IPS-18c (cell line): ENCODE measurements at regions not wholly inside any gene's neighbourhood (a gene's known extent, or its start where the extent isn't known, plus 50 kb on each side); places are given as distances from the start of the nearest gene placed in this dataset.
"Not testable (repeated sequence)": the region's sequence is repeated elsewhere in the genome, so short reads cannot be mapped to it uniquely, and the experiment has no call there.

Source experiments
- H3K4me3 ChIP-seq: 2 replicates; pipeline ENCODE4 v1.7.0; 2013; ENCODE audit warnings: low read depth, mild to moderate bottlenecking, low read length, moderate library complexity; ENCODE audit not compliant: insufficient read depth
- H3K9me3 ChIP-seq: one replicate; pipeline ENCODE4 v1.6.1; 2013; ENCODE audit warnings: mild to moderate bottlenecking, low read length, moderate library complexity; ENCODE audit not compliant: control insufficient read depth, insufficient read depth

DNA sequence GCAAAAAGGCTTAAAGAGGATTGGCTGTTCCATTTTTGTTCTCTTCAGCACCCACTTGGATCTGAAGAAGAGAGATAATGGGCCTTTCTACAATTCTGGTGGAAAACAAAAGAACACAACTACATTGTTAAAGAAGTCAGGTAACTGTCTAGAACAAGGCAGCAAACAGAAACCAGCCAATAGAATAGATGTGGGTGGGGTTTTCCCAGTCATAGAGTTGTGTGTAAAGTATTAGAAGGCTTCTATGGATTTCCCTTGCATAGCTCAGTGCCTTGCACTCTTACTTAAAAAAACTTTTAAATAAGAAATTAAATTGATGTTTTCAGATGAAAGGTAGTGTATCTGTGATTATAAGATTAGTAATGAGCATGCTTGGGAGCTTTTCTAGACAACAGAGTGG, 462.7 kb upstream of the ATP11B start:
- no peak overlapping the region for H3K4me3 ChIP-seq
- no peaks in the 10 kb centered on the region for H3K9me3 ChIP-seq

DNA sequence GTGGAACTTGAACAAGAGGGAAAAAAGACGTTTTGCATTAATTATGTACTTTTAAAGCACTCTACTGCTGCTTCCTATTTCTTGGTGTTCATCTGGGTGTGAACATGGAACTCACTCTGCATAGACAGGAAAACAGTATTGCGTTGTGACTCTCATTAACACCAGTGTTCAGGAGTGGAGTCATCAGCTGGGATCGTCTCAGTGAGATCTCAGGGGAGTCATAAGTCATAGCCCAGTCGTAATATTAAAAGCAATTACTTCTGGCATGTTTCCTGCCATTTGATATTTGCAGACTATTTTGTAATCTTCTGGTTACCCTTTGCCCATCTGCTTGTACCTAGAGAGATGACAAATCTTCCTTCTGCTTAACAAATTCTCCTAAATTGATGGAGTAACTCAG, 462.0 kb upstream of the ATP11B start:
- H3K4me3 ChIP-seq, result no peak overlapping the region
- H3K9me3 ChIP-seq, result no peaks in the 10 kb centered on the region

DNA sequence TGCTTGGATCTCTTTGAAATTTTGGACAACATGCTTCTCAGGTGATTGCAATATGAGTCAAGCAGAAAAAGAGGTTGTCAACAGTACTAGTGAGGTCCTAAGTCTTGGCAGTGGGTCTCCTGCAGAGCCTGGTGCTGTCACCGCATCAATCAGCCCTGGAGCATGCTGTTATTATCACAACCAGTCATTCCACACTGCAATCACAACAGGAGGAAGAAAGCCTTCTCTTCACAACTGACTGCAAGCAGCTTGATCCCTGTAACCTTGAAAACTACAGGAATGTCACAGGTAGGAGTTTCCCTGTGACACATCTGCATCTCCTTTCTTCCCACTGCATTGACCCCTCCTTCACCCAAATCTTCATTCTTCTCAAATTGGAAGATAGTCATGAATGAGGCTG, 451.1 kb upstream of the ATP11B start:
- H3K9me3 ChIP-seq, result no peaks in the 10 kb centered on the region
- no peak overlapping the region for H3K4me3 ChIP-seq

DNA sequence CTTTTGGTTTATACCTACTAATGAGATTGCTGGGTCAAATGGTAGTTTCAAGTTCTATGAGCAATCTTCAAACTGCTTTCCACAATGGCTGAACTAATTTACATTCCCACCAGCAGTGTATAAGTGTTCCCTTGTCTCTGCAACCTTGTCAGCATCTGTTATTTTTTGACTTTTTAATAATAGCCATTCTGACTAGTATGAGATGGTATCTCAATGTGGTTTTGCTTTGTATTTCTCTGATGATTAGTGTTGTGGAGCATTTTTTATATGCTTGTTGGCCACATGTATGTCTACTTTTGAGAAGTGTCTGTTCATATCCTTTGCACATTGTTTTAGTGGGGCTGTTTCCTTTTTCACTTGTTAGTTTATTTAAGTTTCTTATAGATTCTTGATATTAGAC, 449.3 kb upstream of the ATP11B start:
- not testable (repeated sequence) for H3K4me3 ChIP-seq, H3K9me3 ChIP-seq

DNA sequence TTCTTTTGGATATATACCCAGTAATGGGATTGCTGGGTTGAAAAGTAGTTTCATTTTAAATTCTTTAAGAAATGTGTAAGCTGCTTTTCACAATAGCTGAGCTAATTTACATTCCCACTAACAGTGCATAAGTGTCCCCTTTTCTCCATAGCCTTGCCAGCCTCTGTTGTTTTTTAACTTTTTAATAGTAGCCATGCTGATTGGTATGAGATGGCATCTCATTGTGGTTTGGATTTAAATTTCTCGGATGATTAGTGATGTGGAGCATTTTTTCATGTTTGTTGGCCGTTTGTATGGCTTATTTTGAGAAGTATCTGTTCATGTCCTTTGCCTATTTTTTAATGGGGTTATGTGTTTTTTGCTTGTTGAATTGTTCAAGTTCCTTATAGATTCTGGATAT, 444.3 kb upstream of the ATP11B start:
- H3K4me3 ChIP-seq, result no peak overlapping the region
- H3K9me3 ChIP-seq, result no peaks in the 10 kb centered on the region

DNA sequence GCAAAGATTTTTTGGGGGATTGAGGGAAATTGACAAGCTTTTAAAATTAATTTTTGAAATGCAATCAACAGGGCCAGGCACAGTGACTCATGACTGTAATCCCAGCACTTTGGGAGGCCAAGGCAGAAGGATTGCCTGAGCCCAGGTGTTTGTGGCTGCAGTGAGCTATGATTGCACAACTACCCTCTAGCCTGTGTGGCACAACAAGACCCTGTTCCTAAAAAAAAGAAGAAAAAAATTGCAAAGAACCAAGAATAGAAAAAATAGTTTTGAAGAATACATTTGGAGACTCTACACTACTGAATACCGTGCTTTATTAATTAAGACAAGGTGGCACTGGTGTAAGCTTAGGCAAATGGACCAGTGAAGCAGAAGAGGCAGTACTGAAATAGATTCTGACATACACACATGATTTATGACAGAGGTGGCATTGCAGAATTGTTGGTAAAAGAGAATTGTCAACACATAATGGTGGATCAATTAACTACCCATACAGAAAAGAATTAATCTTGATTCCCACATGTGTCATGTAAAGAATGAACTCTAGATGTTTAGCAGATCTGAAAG, 443.3 kb upstream of the ATP11B start:
- Histone ChIP-seq H3K4me3 (no peak overlapping the region), H3K9me3 (no peaks in the 10 kb centered on the region)

DNA sequence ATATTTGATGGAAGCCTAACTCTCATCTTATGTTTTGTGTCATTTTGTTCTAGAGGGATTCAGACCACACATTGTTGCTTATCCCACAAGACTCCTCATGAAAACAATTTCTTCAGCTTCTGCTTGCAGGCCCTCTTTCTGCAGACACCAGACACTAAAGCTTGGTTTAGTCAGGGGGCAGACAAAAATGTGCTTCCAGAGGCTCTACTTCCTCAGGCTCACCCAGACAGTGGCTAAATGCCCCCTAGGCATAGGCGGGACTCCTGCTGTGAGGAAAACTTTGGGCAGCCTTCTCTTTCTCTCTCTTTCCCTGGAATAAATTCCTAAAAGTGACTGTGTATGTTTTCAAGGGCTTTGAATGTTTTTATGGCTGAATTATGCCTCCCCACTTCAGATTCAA, 435.4 kb upstream of the ATP11B start:
- H3K4me3 ChIP-seq, result no peak overlapping the region
- no peaks in the 10 kb centered on the region for H3K9me3 ChIP-seq

DNA sequence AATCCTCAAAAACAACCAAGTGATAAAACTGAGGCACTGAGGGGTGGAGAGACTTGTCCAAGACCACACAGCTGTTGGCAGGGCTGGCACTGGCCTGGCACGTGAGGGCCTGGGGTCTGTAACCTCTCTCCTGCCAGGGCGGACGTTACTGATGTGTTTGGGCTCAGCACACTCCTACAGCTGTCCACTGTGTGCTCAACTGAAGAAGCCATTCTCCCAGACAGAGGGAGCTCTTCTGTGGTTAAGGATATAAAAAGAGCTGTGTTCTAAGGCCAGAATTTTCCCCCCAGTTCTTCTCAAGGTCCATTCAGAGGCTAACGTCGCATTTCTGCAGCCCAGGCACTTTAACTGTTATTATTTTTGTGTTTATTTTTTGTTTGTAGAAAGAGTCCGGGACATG, 429.0 kb upstream of the ATP11B start:
- H3K4me3 ChIP-seq, result no peak overlapping the region
- no peaks in the 10 kb centered on the region for H3K9me3 ChIP-seq

DNA sequence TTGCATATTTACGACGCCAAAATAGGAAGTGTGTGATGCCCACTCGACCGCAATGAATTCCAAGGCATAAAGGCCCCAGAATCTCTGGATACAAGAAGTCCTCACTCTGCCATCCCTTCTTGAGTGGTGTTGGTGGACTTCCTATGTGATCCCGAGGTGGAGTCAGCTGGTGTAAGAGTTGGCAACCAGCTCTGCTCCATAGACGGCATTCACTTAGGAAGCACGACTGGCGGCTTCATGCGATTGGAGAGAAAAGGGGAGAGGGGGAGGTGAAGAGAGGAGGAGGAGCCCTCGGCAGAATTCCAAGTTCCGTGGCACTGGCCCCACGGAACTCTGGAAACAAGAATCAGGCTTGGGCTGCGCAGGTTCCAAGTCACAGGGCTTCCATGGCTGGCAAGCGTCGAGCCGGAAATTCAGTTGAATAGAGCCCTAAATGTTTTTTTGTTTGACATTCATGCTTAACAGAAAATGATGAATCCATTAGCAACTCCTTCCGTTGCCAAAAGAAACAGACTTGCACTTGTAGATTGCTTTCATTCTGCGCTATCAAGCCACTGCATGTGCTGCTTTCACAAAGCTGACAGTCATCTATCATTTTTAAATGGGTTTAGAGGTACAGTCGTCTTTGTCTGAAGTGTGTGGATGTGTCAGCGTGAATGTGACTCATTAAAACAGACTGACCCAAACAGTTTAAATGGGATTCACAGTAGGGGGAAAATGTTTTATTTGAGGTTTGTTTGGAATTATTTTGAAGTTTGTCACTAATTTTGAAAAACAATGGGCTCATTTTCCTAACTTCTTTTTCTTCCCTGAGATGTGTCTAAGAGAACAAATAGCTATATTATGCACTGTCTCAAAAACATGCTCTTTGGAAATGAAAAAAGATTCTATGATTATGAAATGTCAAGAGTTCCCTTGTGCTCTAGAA, 428.3 kb upstream of the ATP11B start:
- Histone ChIP-seq H3K4me3 (no peak overlapping the region), H3K9me3 (no peaks in the 10 kb centered on the region)

DNA sequence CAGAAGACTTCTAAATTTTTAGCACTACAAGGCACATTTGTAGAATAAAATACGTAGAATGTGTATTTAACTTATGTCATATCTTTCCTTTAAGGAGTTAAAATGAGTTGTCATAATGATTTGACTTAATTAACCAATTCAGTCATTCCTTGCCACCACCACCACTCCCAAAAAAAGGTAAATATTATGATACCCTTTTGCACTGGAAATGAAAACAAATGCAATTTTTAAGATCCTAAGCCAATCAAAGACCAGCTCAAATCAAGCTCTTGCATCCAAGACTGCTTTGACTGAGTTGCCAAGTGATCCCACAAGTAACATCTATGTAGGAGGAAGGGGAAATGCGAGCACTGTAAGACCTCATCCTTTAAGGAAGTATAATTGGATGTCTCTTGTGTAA, 426.6 kb upstream of the ATP11B start:
- Histone ChIP-seq H3K9me3 (no peaks in the 10 kb centered on the region), H3K4me3 (no peak overlapping the region)

DNA sequence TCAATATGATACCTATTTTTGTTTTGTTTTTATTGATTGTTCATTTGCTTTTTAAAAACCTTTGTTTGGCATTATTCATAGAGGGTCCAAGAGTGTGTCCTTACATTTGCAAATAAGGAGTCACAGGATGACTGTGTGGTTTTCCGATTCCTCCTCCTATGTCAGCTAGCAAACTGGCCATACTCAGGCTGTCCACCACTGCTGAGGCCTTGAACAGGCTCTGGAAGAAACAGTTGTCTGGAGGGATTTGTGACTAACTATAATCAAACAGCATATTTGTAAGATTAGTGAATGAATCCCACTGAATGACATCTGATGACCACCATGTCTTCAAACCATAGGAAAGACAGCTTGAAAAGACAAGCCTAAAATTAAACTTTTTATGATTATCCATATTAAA, 423.4 kb upstream of the ATP11B start:
- H3K4me3 ChIP-seq, result no peak overlapping the region
- no peaks in the 10 kb centered on the region for H3K9me3 ChIP-seq

DNA sequence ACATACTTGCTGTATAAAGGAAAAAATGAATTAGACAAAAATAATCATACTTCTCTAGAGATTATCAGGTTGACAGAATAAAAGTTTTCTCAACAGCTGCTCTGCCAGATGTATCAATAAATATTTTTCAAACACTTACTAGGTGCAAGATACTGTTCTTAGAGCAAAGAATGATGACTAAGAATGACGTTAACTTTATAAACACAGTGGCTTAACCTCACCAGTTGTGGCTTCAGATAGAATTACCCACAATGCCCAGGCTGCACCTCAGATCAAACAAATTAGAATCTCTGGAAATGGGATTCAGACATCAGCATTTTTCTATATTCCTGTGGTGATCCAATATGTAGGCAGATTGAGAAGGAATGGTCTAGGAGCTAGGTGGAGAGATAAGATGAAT, 422.4 kb upstream of the ATP11B start:
- Histone ChIP-seq H3K9me3 (no peaks in the 10 kb centered on the region), H3K4me3 (no peak overlapping the region)

DNA sequence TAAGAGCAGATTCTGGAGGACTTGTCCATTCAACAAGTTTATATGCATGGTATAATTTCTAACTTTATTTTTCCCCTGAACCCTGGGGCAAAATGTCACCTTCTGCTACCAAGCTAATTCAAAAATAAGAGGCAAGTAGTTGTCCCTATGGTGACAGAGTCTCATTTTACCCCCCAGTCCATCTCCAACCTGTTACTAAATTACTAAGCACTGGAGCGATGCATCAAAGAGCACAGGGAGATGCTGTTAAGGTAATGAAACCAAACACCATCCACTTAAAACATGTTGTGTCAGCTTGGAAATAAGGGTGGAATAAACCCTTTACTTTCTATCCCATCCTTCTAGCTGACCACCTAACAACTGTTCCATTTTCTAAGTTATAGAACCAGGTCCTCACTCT, 417.4 kb upstream of the ATP11B start:
- no peaks in the 10 kb centered on the region for H3K9me3 ChIP-seq
- no peak overlapping the region for H3K4me3 ChIP-seq

DNA sequence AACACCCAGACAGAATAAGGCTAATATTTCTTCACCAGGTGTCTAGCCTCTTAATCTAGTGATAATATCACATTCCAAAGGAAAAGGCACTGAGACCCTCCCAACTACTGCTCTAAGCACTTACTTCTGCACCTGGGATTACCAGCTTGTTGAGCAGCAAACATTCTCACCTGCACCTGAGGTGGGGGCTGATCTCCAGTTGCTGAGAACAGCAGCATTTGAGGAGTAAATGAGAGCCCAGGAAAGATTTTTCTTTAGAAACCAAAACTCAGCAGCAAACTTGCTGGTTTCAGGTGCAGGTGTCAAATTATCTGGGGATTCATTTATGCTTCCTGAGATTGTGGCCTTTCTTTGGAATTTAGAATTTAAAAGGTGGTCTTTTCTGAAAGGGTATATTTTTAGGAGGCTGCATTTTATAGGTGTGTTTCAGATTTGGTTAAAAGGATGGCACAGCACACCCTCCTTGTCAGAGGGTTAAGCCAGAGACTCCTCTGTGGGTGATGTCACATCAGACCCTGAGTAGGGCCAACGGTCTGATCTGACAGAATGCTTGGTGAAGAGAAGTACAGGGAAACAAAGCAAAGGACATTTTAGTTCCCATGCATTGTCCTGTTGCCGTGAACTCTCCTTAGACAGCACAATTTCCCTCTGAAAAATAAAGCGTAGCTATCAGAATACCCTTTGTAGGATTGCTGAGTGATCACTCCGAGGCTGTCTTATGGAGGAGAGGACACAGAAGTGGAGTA, 411.0 kb upstream of the ATP11B start:
- Histone ChIP-seq H3K4me3 (no peak overlapping the region), H3K9me3 (no peaks in the 10 kb centered on the region)

DNA sequence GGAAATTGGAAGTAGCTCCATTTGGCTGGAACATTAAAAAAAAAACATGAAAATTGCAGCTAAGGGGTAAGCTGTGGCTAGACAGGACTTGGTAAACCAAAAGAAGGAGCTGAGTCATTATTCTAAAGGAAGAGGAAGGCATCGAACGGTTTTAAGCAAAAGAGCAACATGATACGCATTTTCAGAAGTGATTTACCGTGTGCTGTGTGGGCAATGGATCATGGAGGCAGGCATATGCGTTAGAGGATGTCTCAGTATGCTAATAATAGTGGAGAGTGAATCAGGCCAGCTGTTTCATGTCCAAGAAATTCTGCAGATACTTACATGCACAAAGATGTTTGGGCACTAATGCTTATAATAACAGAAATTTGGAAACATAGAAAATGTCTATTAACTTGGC, 409.1 kb upstream of the ATP11B start:
- H3K9me3 ChIP-seq, result no peaks in the 10 kb centered on the region
- H3K4me3 ChIP-seq, result no peak overlapping the region

DNA sequence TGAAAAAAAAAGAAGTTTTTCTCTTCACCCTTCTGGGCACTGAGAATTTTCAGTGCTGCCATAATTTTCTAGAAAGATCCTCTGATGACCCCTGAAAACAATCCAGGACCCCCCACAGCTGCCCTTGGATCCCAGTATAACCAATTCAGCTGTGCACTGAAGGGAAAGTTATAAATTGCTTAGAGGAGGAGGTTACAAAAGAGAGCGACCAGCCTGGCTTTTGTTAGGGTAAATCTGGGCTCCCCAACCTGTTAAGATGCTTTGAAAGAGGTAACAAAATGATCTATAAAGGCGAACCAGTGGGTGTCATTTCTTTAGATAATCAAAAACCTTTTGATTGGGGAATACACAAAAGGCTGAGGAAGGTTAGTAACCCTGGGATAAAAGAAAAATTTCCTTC, 407.9 kb upstream of the ATP11B start:
- no peaks in the 10 kb centered on the region for H3K9me3 ChIP-seq
- H3K4me3 ChIP-seq, result no peak overlapping the region

DNA sequence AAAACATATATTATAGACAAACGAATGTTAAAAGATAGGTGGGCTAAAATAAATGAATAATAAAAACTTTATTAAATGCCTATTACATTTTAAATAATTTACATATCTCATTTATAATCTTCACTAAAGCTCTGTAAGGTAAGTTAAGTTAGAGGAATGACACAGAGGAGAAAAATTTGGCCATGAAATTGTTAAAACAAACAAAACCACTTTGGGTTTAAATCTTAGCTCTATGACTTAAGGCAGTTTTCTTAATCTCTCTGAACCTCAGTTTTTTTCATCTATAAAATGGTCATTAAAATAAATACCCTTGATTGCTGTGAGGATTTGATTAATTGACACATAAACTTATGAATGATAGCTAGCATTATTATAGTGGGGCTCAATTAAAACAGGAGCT, 404.8 kb upstream of the ATP11B start:
- Histone ChIP-seq H3K9me3 (no peaks in the 10 kb centered on the region), H3K4me3 (no peak overlapping the region)
